HepG2 (cell line): ENCODE measurements at regions not wholly inside any gene's neighbourhood (a gene's known extent, or its start where the extent isn't known, plus 50 kb on each side); places are given as distances from the start of the nearest gene placed in this dataset.
A peak's percentile ranks its signal among the peaks of the same experiment; 100 is the strongest.

Experiments
- ARNTL ChIP-seq: sonication (generic); formaldehyde crosslinking; IDR thresholded peaks from 2 replicates; pipeline ENCODE4 v1.4.0; 2020; ENCODE audit warnings: mild to moderate bottlenecking, missing genetic modification reagents
- EZH2 ChIP-seq: conservative IDR thresholded peaks from 2 replicates; pipeline ENCODE4 v1.6.1; 2012; ENCODE audit warnings: mild to moderate bottlenecking, low read depth, low read length, moderate library complexity
- HNRNPL ChIP-seq: fragments of 200-400 bp; formaldehyde crosslinking; IDR thresholded peaks from 2 replicates; pipeline ENCODE4 v1.6.1; 2017; ENCODE audit warnings: mild to moderate bottlenecking, low read depth, low read length
- MAX ChIP-seq: IDR thresholded peaks from 2 replicates; pipeline ENCODE4 v1.6.1; 2012; ENCODE audit warnings: inconsistent platforms
- MIER2 ChIP-seq: IDR thresholded peaks from 2 replicates; pipeline ENCODE4 v1.6.1; 2016; ENCODE audit warnings: missing biosample characterization, missing genetic modification reagents
- NFE2L2 ChIP-seq: fragments of 150-350 bp; IDR thresholded peaks from 2 replicates; pipeline ENCODE4 v1.6.1; 2014; ENCODE audit warnings: low read length
- RBM39 ChIP-seq: fragments of 200-400 bp; formaldehyde crosslinking; IDR thresholded peaks from one replicate; pipeline ENCODE4 v1.6.1; 2018; ENCODE audit warnings: antibody characterized with exemption, mild to moderate bottlenecking, low read depth, low read length; ENCODE audit not compliant: poor library complexity, severe bottlenecking
- SOX13 ChIP-seq, 3 experiments: fragments of 450-650 bp in 1 of 3; sonication (generic) in 1 of 3; formaldehyde crosslinking in 1 of 3; IDR thresholded peaks in 2 of 3; conservative IDR thresholded peaks in 1 of 3; 2 replicates each; pipeline versions ENCODE4 v1.5.0 to v1.6.1; 2016 to 2020; ENCODE audit warnings: antibody characterized with exemption in 1 of 3, mild to moderate bottlenecking in 1 of 3, missing compliant biosample characterization in 1 of 3, missing genetic modification reagents in 1 of 3, moderate library complexity in 1 of 3
- TMF1 ChIP-seq: sonication (generic); formaldehyde crosslinking; IDR thresholded peaks from 2 replicates; pipeline ENCODE4 v1.8.1; 2022; ENCODE audit warnings: low read depth, missing genetic modification reagents
- XRCC5 ChIP-seq: fragments of 200-400 bp; formaldehyde crosslinking; optimal IDR thresholded peaks from 2 replicates; pipeline ENCODE3; 2017; ENCODE audit warnings: mild to moderate bottlenecking, low read length
- ZFP36 ChIP-seq: fragments of 150-350 bp; IDR thresholded peaks from 2 replicates; pipeline ENCODE4 v1.6.1; 2018; ENCODE audit warnings: borderline replicate concordance, low read length, low read depth; ENCODE audit not compliant: partially characterized antibody
- ZNF160 ChIP-seq: sonication (generic); formaldehyde crosslinking; IDR thresholded peaks from 2 replicates; pipeline ENCODE4 v1.8.0; 2022; ENCODE audit warnings: mild to moderate bottlenecking, inconsistent platforms, missing genetic modification reagents
- ZNF264 ChIP-seq: sonication (generic); formaldehyde crosslinking; IDR thresholded peaks from 2 replicates; pipeline ENCODE4 v1.4.0; 2020; ENCODE audit warnings: missing genetic modification reagents
- ZNF589 ChIP-seq: sonication (generic); formaldehyde crosslinking; conservative IDR thresholded peaks from 2 replicates; pipeline ENCODE4 v1.8.0; 2022; ENCODE audit warnings: mild to moderate bottlenecking, moderate library complexity, missing genetic modification reagents
- ZSCAN31 ChIP-seq: sonication (generic); formaldehyde crosslinking; IDR thresholded peaks from 2 replicates; pipeline ENCODE4 v1.5.0; 2020; ENCODE audit warnings: low read depth, mild to moderate bottlenecking, missing genetic modification reagents
- TF ChIP-seq, protein P1 (sequence below), 2 experiments: sonication (generic) in 1 of 2; formaldehyde crosslinking in 1 of 2; IDR thresholded peaks; 2 replicates each; pipeline versions ENCODE4 v1.6.1 to v1.9.0; 2014 to 2022; ENCODE audit warnings: antibody characterized with exemption in 1 of 2, borderline replicate concordance in 1 of 2, inconsistent platforms in 1 of 2, low read depth in 1 of 2, missing genetic modification reagents in 1 of 2
- TF ChIP-seq, protein P2 (sequence below): IDR thresholded peaks from 2 replicates; pipeline ENCODE4 v1.4.0; 2020; ENCODE audit warnings: mild to moderate bottlenecking, missing genetic modification reagents
- TF ChIP-seq, protein P3 (sequence below): sonication (generic); formaldehyde crosslinking; IDR thresholded peaks from 2 replicates; pipeline ENCODE4 v1.5.0; 2020; ENCODE audit warnings: missing genetic modification reagents, mild to moderate bottlenecking, borderline replicate concordance

DNA sequence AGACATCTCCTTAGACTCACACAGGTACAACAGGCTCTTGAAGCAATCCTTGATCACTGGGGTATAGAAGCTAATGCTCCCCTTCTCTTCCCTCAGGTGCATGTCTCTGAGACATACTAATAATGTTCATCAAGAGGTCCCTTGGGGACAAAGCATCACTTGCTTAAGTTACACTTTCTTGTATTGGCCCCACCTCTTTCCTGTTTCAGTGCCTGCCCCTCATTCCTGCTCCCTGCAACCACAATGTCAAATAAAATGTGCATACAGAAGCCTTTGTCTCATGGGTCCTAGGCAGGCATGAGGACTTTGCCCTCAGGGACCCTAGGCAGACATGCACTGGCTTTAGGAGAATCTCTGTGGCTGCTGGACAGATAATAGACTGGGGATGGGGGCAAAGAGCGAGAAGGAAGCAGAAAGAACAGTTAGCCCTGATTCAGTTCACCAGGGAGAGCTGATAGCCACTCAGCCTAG, 175.0 kb upstream of the NPY start (continued):
- TF ChIP-seq, protein P1, sequence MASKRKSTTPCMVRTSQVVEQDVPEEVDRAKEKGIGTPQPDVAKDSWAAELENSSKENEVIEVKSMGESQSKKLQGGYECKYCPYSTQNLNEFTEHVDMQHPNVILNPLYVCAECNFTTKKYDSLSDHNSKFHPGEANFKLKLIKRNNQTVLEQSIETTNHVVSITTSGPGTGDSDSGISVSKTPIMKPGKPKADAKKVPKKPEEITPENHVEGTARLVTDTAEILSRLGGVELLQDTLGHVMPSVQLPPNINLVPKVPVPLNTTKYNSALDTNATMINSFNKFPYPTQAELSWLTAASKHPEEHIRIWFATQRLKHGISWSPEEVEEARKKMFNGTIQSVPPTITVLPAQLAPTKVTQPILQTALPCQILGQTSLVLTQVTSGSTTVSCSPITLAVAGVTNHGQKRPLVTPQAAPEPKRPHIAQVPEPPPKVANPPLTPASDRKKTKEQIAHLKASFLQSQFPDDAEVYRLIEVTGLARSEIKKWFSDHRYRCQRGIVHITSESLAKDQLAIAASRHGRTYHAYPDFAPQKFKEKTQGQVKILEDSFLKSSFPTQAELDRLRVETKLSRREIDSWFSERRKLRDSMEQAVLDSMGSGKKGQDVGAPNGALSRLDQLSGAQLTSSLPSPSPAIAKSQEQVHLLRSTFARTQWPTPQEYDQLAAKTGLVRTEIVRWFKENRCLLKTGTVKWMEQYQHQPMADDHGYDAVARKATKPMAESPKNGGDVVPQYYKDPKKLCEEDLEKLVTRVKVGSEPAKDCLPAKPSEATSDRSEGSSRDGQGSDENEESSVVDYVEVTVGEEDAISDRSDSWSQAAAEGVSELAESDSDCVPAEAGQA (IDR thresholded peaks at IDR 0.05; ENCODE audit: low read depth) = no peak
- TF ChIP-seq, protein P1 (CRISPR knock-in tag; IDR thresholded peaks at IDR 0.05; ENCODE audit: borderline replicate concordance) = no peak
- TF ChIP-seq HNRNPL (no peak), MIER2 (CRISPR knock-in tag) (0 out of 2 replicates have a peak, but pooled peaks have one; percentile 24), TMF1 (no peak), MAX (peak; percentile 42; the same call in 1 of the 2 replicates), ZNF589 (CRISPR knock-in tag) (no peak), RBM39 (no peak), ZNF160 (CRISPR knock-in tag) (no peak), SOX13 (IDR thresholded peaks at IDR 0.05) (no peak), SOX13 (CRISPR knock-in tag; conservative IDR thresholded peaks at IDR 0.05 in 1 of 2, IDR thresholded peaks at IDR 0.05 in 1 of 2) (peak in 1 of 2 experiments; percentile 77; a peak in 2 of 4 replicates), ZNF264 (CRISPR knock-in tag) (0 out of 2 replicates have a peak, but pooled peaks have one; percentile 22), ZFP36 (no peak), ARNTL (CRISPR knock-in tag) (no peak), NFE2L2 (no peak), EZH2 (no peak), XRCC5 (peak; percentile 40), ZSCAN31 (CRISPR knock-in tag) (no peak)
- TF ChIP-seq, protein P2, sequence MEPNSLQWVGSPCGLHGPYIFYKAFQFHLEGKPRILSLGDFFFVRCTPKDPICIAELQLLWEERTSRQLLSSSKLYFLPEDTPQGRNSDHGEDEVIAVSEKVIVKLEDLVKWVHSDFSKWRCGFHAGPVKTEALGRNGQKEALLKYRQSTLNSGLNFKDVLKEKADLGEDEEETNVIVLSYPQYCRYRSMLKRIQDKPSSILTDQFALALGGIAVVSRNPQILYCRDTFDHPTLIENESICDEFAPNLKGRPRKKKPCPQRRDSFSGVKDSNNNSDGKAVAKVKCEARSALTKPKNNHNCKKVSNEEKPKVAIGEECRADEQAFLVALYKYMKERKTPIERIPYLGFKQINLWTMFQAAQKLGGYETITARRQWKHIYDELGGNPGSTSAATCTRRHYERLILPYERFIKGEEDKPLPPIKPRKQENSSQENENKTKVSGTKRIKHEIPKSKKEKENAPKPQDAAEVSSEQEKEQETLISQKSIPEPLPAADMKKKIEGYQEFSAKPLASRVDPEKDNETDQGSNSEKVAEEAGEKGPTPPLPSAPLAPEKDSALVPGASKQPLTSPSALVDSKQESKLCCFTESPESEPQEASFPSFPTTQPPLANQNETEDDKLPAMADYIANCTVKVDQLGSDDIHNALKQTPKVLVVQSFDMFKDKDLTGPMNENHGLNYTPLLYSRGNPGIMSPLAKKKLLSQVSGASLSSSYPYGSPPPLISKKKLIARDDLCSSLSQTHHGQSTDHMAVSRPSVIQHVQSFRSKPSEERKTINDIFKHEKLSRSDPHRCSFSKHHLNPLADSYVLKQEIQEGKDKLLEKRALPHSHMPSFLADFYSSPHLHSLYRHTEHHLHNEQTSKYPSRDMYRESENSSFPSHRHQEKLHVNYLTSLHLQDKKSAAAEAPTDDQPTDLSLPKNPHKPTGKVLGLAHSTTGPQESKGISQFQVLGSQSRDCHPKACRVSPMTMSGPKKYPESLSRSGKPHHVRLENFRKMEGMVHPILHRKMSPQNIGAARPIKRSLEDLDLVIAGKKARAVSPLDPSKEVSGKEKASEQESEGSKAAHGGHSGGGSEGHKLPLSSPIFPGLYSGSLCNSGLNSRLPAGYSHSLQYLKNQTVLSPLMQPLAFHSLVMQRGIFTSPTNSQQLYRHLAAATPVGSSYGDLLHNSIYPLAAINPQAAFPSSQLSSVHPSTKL (CRISPR knock-in tag) = peak; percentile 65; the same call in 1 of the 2 replicates
- TF ChIP-seq, protein P3, sequence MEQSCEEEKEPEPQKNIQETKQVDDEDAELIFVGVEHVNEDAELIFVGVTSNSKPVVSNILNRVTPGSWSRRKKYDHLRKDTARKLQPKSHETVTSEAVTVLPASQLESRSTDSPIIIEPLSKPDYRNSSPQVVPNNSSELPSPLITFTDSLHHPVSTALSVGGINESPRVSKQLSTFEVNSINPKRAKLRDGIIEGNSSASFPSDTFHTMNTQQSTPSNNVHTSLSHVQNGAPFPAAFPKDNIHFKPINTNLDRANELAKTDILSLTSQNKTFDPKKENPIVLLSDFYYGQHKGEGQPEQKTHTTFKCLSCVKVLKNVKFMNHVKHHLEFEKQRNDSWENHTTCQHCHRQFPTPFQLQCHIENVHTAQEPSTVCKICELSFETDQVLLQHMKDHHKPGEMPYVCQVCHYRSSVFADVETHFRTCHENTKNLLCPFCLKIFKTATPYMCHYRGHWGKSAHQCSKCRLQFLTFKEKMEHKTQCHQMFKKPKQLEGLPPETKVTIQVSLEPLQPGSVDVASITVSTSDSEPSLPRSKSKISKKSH (CRISPR knock-in tag) = no peak
